Islet of Langerhans (tissue), 1 donor: ENCODE measurements at regions not wholly inside any gene's neighbourhood (a gene's known extent, or its start where the extent isn't known, plus 50 kb on each side); places are given as distances from the start of the nearest gene placed in this dataset.

Source experiments
- FAIRE-seq: peaks from one replicate; lab custom pipeline; 2011; peaks lifted over from hg19 to GRCh38; lab: Jason Lieb, UNC

DNA sequence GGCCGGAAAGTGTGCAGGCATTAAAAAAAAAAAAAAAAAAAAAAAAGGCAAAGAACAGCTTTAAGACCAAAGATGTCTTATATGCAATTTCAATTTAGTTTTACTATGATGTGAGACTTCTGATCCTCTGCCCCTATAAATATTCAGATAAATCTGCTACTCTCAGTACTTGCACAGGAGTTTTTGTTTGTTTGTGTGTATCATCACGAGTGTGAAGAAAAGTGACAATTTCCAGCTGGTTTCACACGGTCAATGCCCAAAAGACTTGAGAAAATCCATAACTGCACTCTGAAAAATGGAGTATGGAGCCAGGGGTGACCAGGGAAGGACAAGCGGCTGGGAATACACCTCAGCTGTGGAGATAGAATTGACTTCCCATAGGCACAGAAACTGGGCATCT, 757.7 kb downstream of the C6orf118 start:
- no peak for FAIRE-seq

DNA sequence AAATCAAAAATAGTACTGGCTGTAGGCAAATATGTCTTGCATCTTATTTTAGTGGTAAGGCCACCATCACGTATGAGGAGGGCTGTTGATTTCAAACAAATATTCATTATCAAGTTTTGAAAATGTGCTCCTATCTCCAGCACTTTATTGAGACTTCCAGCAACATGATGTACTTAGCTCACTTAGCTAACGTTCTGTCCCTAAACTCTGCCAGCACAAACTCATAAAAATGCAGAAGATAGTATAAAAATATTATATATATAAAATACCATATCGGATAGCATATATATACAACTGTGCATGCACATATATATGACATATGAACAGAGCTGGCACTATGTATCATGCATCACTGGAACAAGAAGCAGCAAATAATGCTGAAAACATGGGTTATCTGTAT, 762.3 kb downstream of the C6orf118 start:
- FAIRE-seq = no peak

DNA sequence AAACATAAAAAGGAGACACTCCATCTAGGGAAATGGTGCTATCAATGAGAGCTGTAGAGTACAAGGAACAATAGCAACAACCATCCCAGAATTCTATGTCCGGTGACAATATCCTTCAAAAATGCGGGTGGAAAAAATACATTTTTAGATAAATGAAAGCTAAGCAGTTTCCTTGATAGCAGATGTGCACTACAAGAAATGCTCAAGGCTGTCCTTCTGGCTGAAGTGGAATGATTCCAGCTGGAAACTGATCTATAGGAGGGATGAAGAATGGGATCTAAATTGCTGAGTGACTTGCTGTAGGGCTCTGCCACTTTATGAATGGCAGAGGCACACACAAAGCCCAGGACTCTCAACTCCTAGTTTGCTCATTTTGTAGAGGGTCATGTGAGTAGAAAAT, 763.1 kb downstream of the C6orf118 start:
- no peak for FAIRE-seq

- no peak for FAIRE-seq
These were observed 775.2 kb downstream of the C6orf118 start for GRCh38 chr6:164534070-164534766.

GRCh38 chr6:164533045-164533362, 776.4 kb downstream of the C6orf118 start:
- no peak for FAIRE-seq

DNA sequence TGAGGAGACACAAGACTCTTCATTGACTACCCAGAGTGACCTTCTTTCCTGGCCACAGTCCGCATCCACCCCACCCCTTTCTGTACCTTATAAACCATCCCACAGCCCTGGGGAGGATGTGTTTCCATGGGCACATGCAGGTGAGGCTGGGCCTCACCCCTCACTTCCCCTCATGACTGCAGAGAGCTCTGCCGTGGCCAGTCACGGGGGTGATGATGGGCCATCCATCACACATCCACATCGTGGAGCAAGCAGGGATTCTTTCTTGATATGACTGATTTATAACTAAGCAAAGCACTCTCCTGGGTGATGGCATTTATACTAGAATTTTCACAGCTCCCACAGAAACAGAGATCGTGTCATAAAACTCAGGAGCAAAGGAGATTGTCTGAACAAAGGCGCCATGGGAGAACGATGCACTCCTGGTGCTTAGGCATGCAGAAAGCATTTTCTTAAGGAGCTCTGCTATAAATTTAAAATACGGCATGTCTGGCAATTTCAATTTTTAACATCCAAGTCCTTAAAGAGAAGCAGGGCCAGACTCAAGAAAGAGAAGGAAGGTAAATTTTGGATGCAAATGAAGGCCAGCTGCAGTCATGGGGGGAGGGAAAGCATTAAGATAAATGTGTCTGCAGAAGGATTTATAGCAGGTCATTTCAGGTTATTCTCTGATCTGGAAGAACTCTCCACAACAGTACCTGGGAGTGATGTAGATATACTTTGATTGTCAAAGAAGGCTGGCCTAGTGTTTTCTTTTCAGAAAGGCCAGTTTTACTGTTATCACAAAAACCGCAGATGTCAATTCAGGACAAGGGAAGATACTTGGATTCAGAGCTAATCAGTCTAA, 777.0 kb downstream of the C6orf118 start:
- no peak for FAIRE-seq

- FAIRE-seq = no peak
These were observed 777.7 kb downstream of the C6orf118 start for GRCh38 chr6:164531736-164532135.

GRCh38 chr6:164528539-164528938, 780.9 kb downstream of the C6orf118 start:
- no peak for FAIRE-seq

GRCh38 chr6:164523087-164523654, 786.2 kb downstream of the C6orf118 start:
- no peak for FAIRE-seq

- no peak for FAIRE-seq
These were observed 788.5 kb downstream of the C6orf118 start for GRCh38 chr6:164520916-164521315.

- no peak for FAIRE-seq
These were observed 802.0 kb downstream of the C6orf118 start for GRCh38 chr6:164507206-164507940.

- FAIRE-seq = no peak
These were observed 804.0 kb downstream of the C6orf118 start for GRCh38 chr6:164505425-164505824.

- FAIRE-seq = no peak
These were observed 806.6 kb downstream of the C6orf118 start for GRCh38 chr6:164502833-164503232.

DNA sequence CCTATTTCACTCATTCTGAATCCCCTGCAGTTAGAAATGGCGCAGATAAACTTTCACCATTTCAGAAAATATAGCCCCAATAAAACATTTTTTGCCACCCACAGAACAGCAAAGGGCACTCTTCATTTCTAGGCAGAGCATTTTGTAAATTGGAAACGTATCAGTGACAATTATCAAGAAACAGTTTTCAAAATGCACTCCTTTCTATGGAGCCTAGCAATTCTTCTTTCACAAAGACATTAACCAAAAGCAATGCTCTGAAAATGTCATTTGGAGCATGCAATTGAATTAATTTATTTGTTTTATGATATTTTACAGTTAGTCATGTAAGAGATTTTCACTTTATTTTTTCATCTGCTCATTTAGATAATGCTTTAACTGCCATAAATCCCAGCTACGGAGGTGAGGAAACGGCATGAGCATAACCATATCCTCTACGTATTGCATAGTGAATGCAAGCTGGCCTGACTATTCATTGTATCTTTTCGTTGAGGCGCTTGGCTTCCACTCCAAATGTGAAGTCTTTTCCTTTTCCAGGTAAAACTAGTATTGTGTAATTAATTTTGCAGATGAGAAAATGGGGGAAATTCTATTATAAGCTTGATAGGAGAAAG, 813.4 kb downstream of the C6orf118 start:
- FAIRE-seq = no peak

GRCh38 chr6:164478426-164478825, 831.0 kb downstream of the C6orf118 start:
- no peak for FAIRE-seq

- no peak for FAIRE-seq
These were observed 831.6 kb downstream of the C6orf118 start for GRCh38 chr6:164477790-164478189.

DNA sequence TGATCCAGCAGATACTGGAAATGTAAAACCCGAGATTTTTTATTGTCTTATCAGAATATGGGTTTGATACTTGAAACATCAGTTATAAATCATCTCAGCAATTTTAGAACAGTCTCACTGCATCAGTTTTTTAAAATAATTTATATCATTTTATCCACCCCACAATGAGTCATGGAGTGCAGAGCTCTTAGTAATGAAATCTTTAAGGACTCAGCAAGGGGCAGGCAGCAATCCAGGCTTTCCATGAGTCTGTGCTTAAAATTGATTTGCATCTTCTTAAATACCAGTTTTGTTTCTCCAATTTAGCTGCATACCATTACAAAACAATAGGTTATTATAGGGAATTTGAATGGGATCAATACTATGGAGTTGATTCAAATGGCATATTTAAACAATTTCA, 832.3 kb downstream of the C6orf118 start:
- no peak for FAIRE-seq

DNA sequence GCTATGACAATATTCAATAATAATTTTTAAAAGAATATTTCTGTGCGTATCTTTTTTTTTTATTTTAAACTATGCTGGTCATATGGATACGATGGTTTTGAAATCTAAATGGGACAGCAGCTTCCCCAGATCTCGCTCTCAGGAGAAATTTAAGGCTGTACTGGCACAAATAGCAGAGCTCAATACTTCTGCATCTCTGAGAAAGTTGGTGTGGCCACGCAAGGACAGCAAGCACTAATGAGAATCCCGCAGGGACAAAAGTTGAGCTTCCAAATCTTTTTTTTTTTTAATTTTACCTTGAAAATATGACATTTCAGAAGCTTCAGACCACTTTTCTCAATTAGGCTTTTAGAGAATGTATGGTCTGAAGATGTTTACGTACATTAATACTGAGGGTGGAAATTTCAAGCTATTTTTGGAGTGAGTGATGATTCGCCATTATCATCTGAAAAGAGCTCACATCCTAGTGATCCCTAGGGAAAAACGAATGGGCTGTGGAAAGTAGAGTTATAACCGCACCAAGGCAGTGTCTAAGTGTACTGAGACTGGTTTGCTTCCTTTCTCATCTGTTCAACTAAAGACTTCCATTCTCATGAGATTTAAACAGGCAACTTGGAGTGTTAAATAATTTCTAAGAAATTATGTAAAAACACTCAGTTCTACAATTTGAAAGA, 840.0 kb downstream of the C6orf118 start:
- FAIRE-seq = no peak

DNA sequence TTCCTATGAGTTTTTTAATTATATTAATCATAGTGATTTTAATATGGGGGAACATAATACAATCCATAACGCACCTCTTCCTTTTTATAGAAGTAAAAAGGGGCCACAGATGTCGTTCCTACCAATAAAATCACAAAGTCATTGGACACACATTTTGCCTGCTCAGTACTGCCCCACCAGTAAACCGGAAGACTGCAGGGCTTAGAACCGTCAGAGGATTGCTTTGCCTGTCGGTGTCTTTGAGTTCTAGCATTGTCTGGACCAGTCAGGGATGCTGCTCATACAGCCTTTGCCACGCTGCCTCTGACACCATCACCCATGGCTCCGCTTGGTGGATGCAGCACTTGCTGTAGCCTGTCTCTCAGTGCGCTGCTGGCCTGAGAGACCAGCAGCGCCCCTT, 853.6 kb downstream of the C6orf118 start:
- FAIRE-seq = no peak

GRCh38 chr6:164453835-164454234, 855.6 kb downstream of the C6orf118 start:
- no peak for FAIRE-seq

DNA sequence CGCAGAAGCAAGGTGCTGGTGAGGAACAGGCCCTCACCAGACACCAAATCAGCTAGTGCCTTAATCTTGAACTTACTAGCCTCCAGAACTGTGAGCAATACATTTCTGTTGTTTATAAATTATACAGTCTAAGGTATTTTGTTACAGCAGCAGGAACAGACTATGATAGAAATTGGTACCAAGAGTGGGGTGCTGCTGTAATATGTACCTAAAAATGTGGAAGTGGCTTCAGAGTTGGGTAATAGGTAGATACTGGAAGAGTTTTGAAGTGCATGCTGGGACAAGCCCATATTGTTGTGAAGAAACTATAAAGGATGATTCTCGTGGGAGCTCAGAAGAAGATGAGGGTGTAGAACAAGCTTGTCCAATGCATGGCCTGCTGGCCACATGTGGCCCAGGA, 866.8 kb downstream of the C6orf118 start:
- no peak for FAIRE-seq

GRCh38 chr6:164439331-164439730, 870.1 kb downstream of the C6orf118 start:
- FAIRE-seq = no peak
